B cell (primary cell): ENCODE measurements at regions not wholly inside any gene's neighbourhood (a gene's known extent, or its start where the extent isn't known, plus 50 kb on each side); places are given as distances from the start of the nearest gene placed in this dataset.

Experiments
- ATAC-seq: fragments of 200-7000 bp; cut with Tn5 transposase; one replicate; pipeline ENCODE4 v1.10.0; 2021; ENCODE audit warnings: low read depth, mild to moderate bottlenecking, moderate number of reproducible peaks, moderate library complexity
- CTCF ChIA-PET: fragments of 350-600 bp; sonication (Branson Sonifier 250); formaldehyde crosslinking; loops from one replicate; lab custom pipeline; 2021; ENCODE audit warnings: antibody characterized with exemption, inconsistent platforms; lab: Charles Lee
- POLR2A ChIA-PET: fragments of 350-600 bp; sonication (Branson Sonifier 250); formaldehyde crosslinking; loops from one replicate; lab custom pipeline; 2021; ENCODE audit warnings: antibody characterized with exemption; lab: Charles Lee
- DNase-seq: peaks from one replicate; pipeline ENCODE4 v3.0.0; 2013
- H2AFZ ChIP-seq: 2 replicates; pipeline ENCODE4 v1.6.1; 2012; ENCODE audit warnings: mild to moderate bottlenecking, low read depth, low read length; ENCODE audit not compliant: insufficient read depth, poor library complexity, severe bottlenecking
- H3K27ac ChIP-seq, 2 donors: 1 replicate in 1 of 2; 2 replicates in 1 of 2; pipeline ENCODE4 v1.5.1; 2012 to 2013; ENCODE audit warnings: low read length in 2 of 2, mild to moderate bottlenecking in 2 of 2, moderate library complexity in 1 of 2
- H3K27me3 ChIP-seq, 4 experiments: fragments of 200-600 bp in 1 of 4; sonication (generic) in 1 of 4; replicated peaks in 1 of 4; 1 replicate in 2 of 4; 2 replicates in 2 of 4; pipeline versions ENCODE4 v1.6.1 to v1.7.0; 2013 to 2016; ENCODE audit warnings: low read length in 3 of 4, mild to moderate bottlenecking in 2 of 4, mixed read lengths in 1 of 4, moderate library complexity in 1 of 4; ENCODE audit not compliant: insufficient read depth in 4 of 4, control insufficient read depth in 3 of 4; ENCODE audit errors: control extremely low read depth in 1 of 4
- H3K36me3 ChIP-seq, 2 experiments: replicated peaks in 1 of 2; 1 replicate in 1 of 2; 2 replicates in 1 of 2; pipeline versions ENCODE4 v1.6.1 to v1.7.1; 2013; ENCODE audit warnings: low read length in 1 of 2; ENCODE audit not compliant: insufficient read depth in 2 of 2, control insufficient read depth in 1 of 2; ENCODE audit errors: control extremely low read depth in 1 of 2, extremely low read depth in 1 of 2
- H3K4me1 ChIP-seq, 2 donors: fragments of 200-600 bp in 1 of 2; sonication (generic) in 1 of 2; 1 replicate in 1 of 2; 2 replicates in 1 of 2; pipeline versions ENCODE4 v1.5.1 to v1.6.1; 2013 to 2017; ENCODE audit warnings: low read length in 2 of 2; ENCODE audit not compliant: control insufficient read depth in 2 of 2, insufficient read depth in 2 of 2
- H3K4me2 ChIP-seq: replicated peaks from 2 replicates; pipeline ENCODE3; 2012; ENCODE audit warnings: mild to moderate bottlenecking, low read depth, low read length; ENCODE audit not compliant: poor library complexity, severe bottlenecking
- H3K4me3 ChIP-seq, 5 experiments: fragments of 200-600 bp in 1 of 5; sonication (generic) in 1 of 5; 1 replicate in 3 of 5; 2 replicates in 2 of 5; pipeline versions ENCODE4 v1.5.1 to v1.7.0; 2011 to 2016; ENCODE audit warnings: low read length in 4 of 5, mild to moderate bottlenecking in 4 of 5, low read depth in 2 of 5, control low read depth in 1 of 5, moderate library complexity in 1 of 5; ENCODE audit not compliant: insufficient read depth in 1 of 5; ENCODE audit errors: control extremely low read depth in 1 of 5, extremely low read depth in 1 of 5
- H3K79me2 ChIP-seq: fragments of 200-600 bp; sonication (generic); one replicate; pipeline ENCODE4 v1.6.0; 2016; ENCODE audit warnings: low read length; ENCODE audit not compliant: control insufficient read depth, insufficient read depth
- H3K9ac ChIP-seq: fragments of 200-600 bp; sonication (generic); 2 replicates; pipeline ENCODE4 v1.6.1; 2017; ENCODE audit warnings: mild to moderate bottlenecking, low read length, moderate library complexity
- H3K9me3 ChIP-seq, 3 donors: one replicate each; pipeline versions ENCODE4 v1.6.1 to v1.7.1; 2013; ENCODE audit warnings: low read length in 2 of 3; ENCODE audit not compliant: control insufficient read depth in 2 of 3, insufficient read depth in 1 of 3; ENCODE audit errors: control extremely low read depth in 1 of 3
- H4K20me1 ChIP-seq: 2 replicates; pipeline ENCODE4 v1.6.0; 2012; ENCODE audit warnings: mild to moderate bottlenecking, low read length; ENCODE audit not compliant: insufficient read depth, control insufficient read depth, poor library complexity, severe bottlenecking
- H3K27ac Mint-ChIP-seq: one replicate; pipeline ENCODE4 v1.8.0; 2021; ENCODE audit warnings: mixed read lengths
- H3K27me3 Mint-ChIP-seq: one replicate; pipeline ENCODE4 v1.8.0; 2021; ENCODE audit warnings: mixed read lengths
- H3K4me1 Mint-ChIP-seq: one replicate; pipeline ENCODE4 v1.8.0; 2021; ENCODE audit warnings: mixed read lengths
- H3K4me3 Mint-ChIP-seq: one replicate; pipeline ENCODE4 v1.8.0; 2021; ENCODE audit warnings: mixed read lengths
- H3K9me3 Mint-ChIP-seq: one replicate; pipeline ENCODE4 v1.8.0; 2022; ENCODE audit warnings: mixed read lengths; ENCODE audit not compliant: insufficient read depth
- EZH2 ChIP-seq: IDR thresholded peaks from 2 replicates; pipeline ENCODE4 v1.6.1; 2012; ENCODE audit warnings: borderline replicate concordance, low read depth, mild to moderate bottlenecking, moderate library complexity, low read length; ENCODE audit not compliant: insufficient read depth, poor library complexity, severe bottlenecking
- whole genome bisulfite sequencing: methylation state at CpG from one replicate; pipeline ENCODE4 v1.1.5; 2013; ENCODE audit warnings: missing lambda C conversion rate; ENCODE audit not compliant: insufficient coverage; 5-methylcytosine and 5-hydroxymethylcytosine counted together
- intact Hi-C: fragments of 100-400 bp; cut with micrococcal nuclease; formaldehyde crosslinking; loops from one replicate; pipeline ENCODE4 v1.10.0; 2022
- TF ChIP-seq, protein P1 (sequence below): fragments of 200-600 bp; IDR thresholded peaks from one replicate; pipeline ENCODE4 v1.8.0; 2022; ENCODE audit warnings: antibody characterized with exemption, mild to moderate bottlenecking

- H3K79me2 ChIP-seq = no peaks in the 10 kb centered on the region
- DNase-seq = no peak
- H3K4me3 Mint-ChIP-seq = no peak overlapping the region
- H3K27ac ChIP-seq = no peak overlapping the region
- H4K20me1 ChIP-seq = no peaks in the 10 kb centered on the region
- peaks cover 0 to 1% (median 0%) of the 10 kb centered on the region in 3 donors for H3K9me3 ChIP-seq
- no peak overlapping the region for H2AFZ ChIP-seq
- ATAC-seq = no peak
- peaks cover 12% of the 10 kb centered on the region for H3K27me3 Mint-ChIP-seq
- no peak overlapping the region for H3K9ac ChIP-seq
- H3K9me3 Mint-ChIP-seq = no peaks in the 10 kb centered on the region
- H3K4me1 ChIP-seq = no peaks in the 10 kb centered on the region
- WGBS = no CpG with 5 or more reads among the region's 4 CpGs
- no peaks in the 10 kb centered on the region for H3K4me1 Mint-ChIP-seq
- no peaks in the 10 kb centered on the region for H3K27me3 ChIP-seq
- no peaks in the 10 kb centered on the region for H3K36me3 ChIP-seq
- intact Hi-C loops = no loop called here
- H3K4me3 ChIP-seq = no peak overlapping the region
- H3K27ac Mint-ChIP-seq = no peak overlapping the region
- ChIA-PET CTCF (no interaction called here), POLR2A (no interaction called here)
- TF ChIP-seq EZH2 = no peak
- TF ChIP-seq, protein P1, sequence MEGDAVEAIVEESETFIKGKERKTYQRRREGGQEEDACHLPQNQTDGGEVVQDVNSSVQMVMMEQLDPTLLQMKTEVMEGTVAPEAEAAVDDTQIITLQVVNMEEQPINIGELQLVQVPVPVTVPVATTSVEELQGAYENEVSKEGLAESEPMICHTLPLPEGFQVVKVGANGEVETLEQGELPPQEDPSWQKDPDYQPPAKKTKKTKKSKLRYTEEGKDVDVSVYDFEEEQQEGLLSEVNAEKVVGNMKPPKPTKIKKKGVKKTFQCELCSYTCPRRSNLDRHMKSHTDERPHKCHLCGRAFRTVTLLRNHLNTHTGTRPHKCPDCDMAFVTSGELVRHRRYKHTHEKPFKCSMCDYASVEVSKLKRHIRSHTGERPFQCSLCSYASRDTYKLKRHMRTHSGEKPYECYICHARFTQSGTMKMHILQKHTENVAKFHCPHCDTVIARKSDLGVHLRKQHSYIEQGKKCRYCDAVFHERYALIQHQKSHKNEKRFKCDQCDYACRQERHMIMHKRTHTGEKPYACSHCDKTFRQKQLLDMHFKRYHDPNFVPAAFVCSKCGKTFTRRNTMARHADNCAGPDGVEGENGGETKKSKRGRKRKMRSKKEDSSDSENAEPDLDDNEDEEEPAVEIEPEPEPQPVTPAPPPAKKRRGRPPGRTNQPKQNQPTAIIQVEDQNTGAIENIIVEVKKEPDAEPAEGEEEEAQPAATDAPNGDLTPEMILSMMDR = no peak
- no peak overlapping the region for H3K4me2 ChIP-seq
These were observed 69.6 kb downstream of the ETAA1 start for GRCh38 chr2:67466734-67467133.

DNA sequence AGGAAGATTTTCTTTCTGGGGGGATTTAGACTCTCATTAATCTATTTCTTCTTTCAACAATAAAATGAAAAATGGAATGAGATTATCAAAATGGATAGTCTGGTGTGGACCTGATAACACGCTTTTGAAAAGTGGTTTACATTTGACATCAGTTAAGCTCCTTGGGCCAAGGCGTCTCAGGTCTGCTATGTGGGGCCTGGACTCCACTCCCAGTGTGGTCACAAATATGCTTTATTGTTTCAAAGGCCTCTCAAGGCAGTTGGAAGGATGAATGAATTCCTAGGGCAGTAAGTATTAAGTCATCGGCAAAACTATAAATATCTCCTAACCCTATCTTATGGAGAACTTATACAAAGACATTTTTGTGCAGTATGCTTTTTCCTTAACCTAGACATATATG lies 74.5 kb downstream of the ETAA1 start:
- H3K9me3 ChIP-seq = peaks cover 0 to 1% (median 0%) of the 10 kb centered on the region in 3 donors
- H3K4me1 ChIP-seq = no peaks in the 10 kb centered on the region
- ATAC-seq = no peak
- POLR2A ChIA-PET = no interaction called here
- intact Hi-C loops = no loop called here
- no peak overlapping the region for H3K4me2 ChIP-seq
- WGBS = 94% methylated on average over 2 of the region's 3 CpGs
- H4K20me1 ChIP-seq = no peaks in the 10 kb centered on the region
- H3K4me3 Mint-ChIP-seq = no peak overlapping the region
- no peaks in the 10 kb centered on the region for H3K4me1 Mint-ChIP-seq
- H3K4me3 ChIP-seq = no peak overlapping the region
- TF ChIP-seq, protein P1 = no peak
- TF ChIP-seq EZH2 = no peak
- H3K9ac ChIP-seq = no peak overlapping the region
- H3K27me3 ChIP-seq = no peaks in the 10 kb centered on the region
- H3K27ac ChIP-seq = no peak overlapping the region
- no peak for DNase-seq
- no peaks in the 10 kb centered on the region for H3K79me2 ChIP-seq
- no peaks in the 10 kb centered on the region for H3K9me3 Mint-ChIP-seq
- CTCF ChIA-PET = no interaction called here
- H2AFZ ChIP-seq = no peak overlapping the region
- peaks cover 15% of the 10 kb centered on the region for H3K27me3 Mint-ChIP-seq
- no peak overlapping the region for H3K27ac Mint-ChIP-seq
- H3K36me3 ChIP-seq = no peaks in the 10 kb centered on the region
